A549 (cell line): ENCODE measurements at regions not wholly inside any gene's neighbourhood (a gene's known extent, or its start where the extent isn't known, plus 50 kb on each side); places are given as distances from the start of the nearest gene placed in this dataset.

Source experiments
- ATAC-seq, 2 experiments: fragments of 200-7000 bp in 1 of 2; fragments of >200 bp in 1 of 2; cut with Nextera tagmentation in 1 of 2; cut with Tn5 transposase in 1 of 2; 3 replicates each; pipeline versions ENCODE4 v1.8.0 to v1.9.1; 2018 to 2020; ENCODE audit warnings: mild to moderate bottlenecking in 1 of 2, moderate library complexity in 1 of 2
- CTCF ChIA-PET: fragments of 300-600 bp; sonication (Branson Sonifier 250); formaldehyde crosslinking; extraction: SDS; loops from one replicate; lab custom pipeline; 2021; ENCODE audit warnings: antibody characterized with exemption, inconsistent platforms; lab: Yijun Ruan, JAX
- POLR2A ChIA-PET: fragments of 350-600 bp; formaldehyde crosslinking; extraction: SDS; loops from one replicate; lab custom pipeline; 2021; ENCODE audit warnings: antibody characterized with exemption, inconsistent platforms; lab: Yijun Ruan, JAX
- DNase-seq, 2 experiments: peaks; one replicate each; pipeline versions ENCODE4 v3.0.0 to v3.0.0-alpha.2; 2011 to 2016; ENCODE audit warnings: low read depth in 1 of 2, low spot score in 1 of 2
- FAIRE-seq: peaks from 2 replicates; lab custom pipeline; 2011; peaks lifted over from hg19 to GRCh38; lab: Jason Lieb, UNC
- H3K27ac ChIP-seq, 2 experiments: fragments of >200 bp; sonication (Bioruptor Twin); formaldehyde crosslinking; 3 replicates each; pipeline ENCODE4 v1.5.1; 2016 to 2017
- H3K4me1 ChIP-seq: fragments of >200 bp; sonication (Bioruptor Twin); formaldehyde crosslinking; 3 replicates; pipeline ENCODE4 v1.6.1; 2016
- H3K4me2 ChIP-seq: fragments of >200 bp; sonication (Bioruptor Twin); formaldehyde crosslinking; 3 replicates; pipeline ENCODE4 v1.6.1; 2016
- H3K4me3 ChIP-seq: fragments of >200 bp; sonication (Bioruptor Twin); formaldehyde crosslinking; 3 replicates; pipeline ENCODE4 v1.5.1; 2016
- H3K9me3 ChIP-seq: fragments of >200 bp; sonication (Bioruptor Twin); formaldehyde crosslinking; 3 replicates; pipeline ENCODE4 v1.6.1; 2016
- BHLHE40 ChIP-seq: IDR thresholded peaks from 2 replicates; pipeline ENCODE4 v1.6.1; 2012; ENCODE audit warnings: low read depth, low read length, inconsistent platforms
- CEBPB ChIP-seq, 2 experiments: fragments of >200 bp in 1 of 2; sonication (Bioruptor Twin) in 1 of 2; formaldehyde crosslinking in 1 of 2; IDR thresholded peaks; 2 replicates each; pipeline ENCODE4 v1.6.1; 2012 to 2016
- CHD4 ChIP-seq: fragments of 200-600 bp; sonication (generic); IDR thresholded peaks from 2 replicates; pipeline ENCODE4 v1.6.1; 2016; ENCODE audit warnings: antibody characterized with exemption, mild to moderate bottlenecking, borderline replicate concordance
- EHF ChIP-seq: fragments of 250-450 bp; sonication (Bioruptor Pico); IDR thresholded peaks from 2 replicates; pipeline ENCODE4 v1.5.0; 2020; ENCODE audit warnings: mild to moderate bottlenecking
- EHMT2 ChIP-seq: fragments of 200-600 bp; sonication (generic); IDR thresholded peaks from 2 replicates; pipeline ENCODE4 v1.6.1; 2016; ENCODE audit warnings: antibody characterized with exemption, low read depth, mild to moderate bottlenecking, moderate library complexity
- EP300 ChIP-seq, 2 experiments: fragments of >200 bp; sonication (Bioruptor Twin); formaldehyde crosslinking; IDR thresholded peaks; 2 replicates in 1 of 2; 3 replicates in 1 of 2; pipeline ENCODE4 v1.6.1; 2016 to 2017
- ESRRA ChIP-seq: fragments of 150-350 bp; IDR thresholded peaks from 2 replicates; pipeline ENCODE4 v1.6.1; 2014; ENCODE audit warnings: mild to moderate bottlenecking, low read length, borderline replicate concordance
- FOSL2 ChIP-seq, 2 experiments: fragments of 450-650 bp in 1 of 2; fragments of >200 bp in 1 of 2; sonication (Bioruptor Twin) in 1 of 2; formaldehyde crosslinking; IDR thresholded peaks; 2 replicates each; pipeline versions ENCODE4 v1.5.0 to v1.6.1; 2016 to 2020; ENCODE audit warnings: mild to moderate bottlenecking in 1 of 2, moderate library complexity in 1 of 2
- GATA3 ChIP-seq: IDR thresholded peaks from 2 replicates; pipeline ENCODE4 v1.6.1; 2012; ENCODE audit warnings: borderline replicate concordance
- HEYL ChIP-seq: fragments of 250-450 bp; sonication (Bioruptor Pico); IDR thresholded peaks from 2 replicates; pipeline ENCODE4 v1.8.0; 2021; ENCODE audit warnings: mild to moderate bottlenecking, moderate library complexity
- JUN ChIP-seq, 2 experiments: fragments of >200 bp; sonication (Bioruptor Twin); formaldehyde crosslinking; IDR thresholded peaks; 2 replicates in 1 of 2; 3 replicates in 1 of 2; pipeline ENCODE4 v1.6.1; 2016 to 2017
- KDM1A ChIP-seq: fragments of 200-600 bp; sonication (generic); IDR thresholded peaks from 2 replicates; pipeline ENCODE4 v1.6.1; 2016; ENCODE audit warnings: low read depth, mild to moderate bottlenecking
- KDM5A ChIP-seq: fragments of 200-600 bp; sonication (generic); IDR thresholded peaks from 2 replicates; pipeline ENCODE4 v1.6.1; 2016; ENCODE audit warnings: antibody characterized with exemption, mild to moderate bottlenecking
- NFE2L2 ChIP-seq: fragments of 150-350 bp; conservative IDR thresholded peaks from 2 replicates; pipeline ENCODE4 v1.6.1; 2014; ENCODE audit warnings: low read length
- NPAS2 ChIP-seq: fragments of 250-450 bp; sonication (Bioruptor Pico); IDR thresholded peaks from 2 replicates; pipeline ENCODE4 v1.8.0; 2022; ENCODE audit warnings: mild to moderate bottlenecking, moderate library complexity, borderline replicate concordance
- POLR2AphosphoS2 ChIP-seq: conservative IDR thresholded peaks from 2 replicates; pipeline ENCODE4 v1.6.1; 2012; ENCODE audit warnings: low read length, improper control_type of control experiment, inconsistent platforms
- RAD21 ChIP-seq, 2 experiments: fragments of >200 bp in 1 of 2; sonication (Bioruptor Twin) in 1 of 2; formaldehyde crosslinking in 1 of 2; IDR thresholded peaks in 1 of 2; conservative IDR thresholded peaks in 1 of 2; 2 replicates in 1 of 2; 3 replicates in 1 of 2; pipeline ENCODE4 v1.6.1; 2012 to 2018; ENCODE audit warnings: inconsistent platforms in 1 of 2
- RARB ChIP-seq: fragments of 250-450 bp; sonication (Bioruptor Pico); IDR thresholded peaks from 2 replicates; pipeline ENCODE4 v1.8.0; 2021; ENCODE audit warnings: mild to moderate bottlenecking, moderate library complexity
- RFX5 ChIP-seq: fragments of 450-650 bp; IDR thresholded peaks from 2 replicates; pipeline ENCODE4 v1.7.1; 2014; ENCODE audit warnings: antibody characterized with exemption, mild to moderate bottlenecking, moderate library complexity
- RNF2 ChIP-seq: fragments of 200-600 bp; sonication (generic); IDR thresholded peaks from 2 replicates; pipeline ENCODE4 v1.6.1; 2016; ENCODE audit warnings: low read depth, mild to moderate bottlenecking, antibody characterized with exemption, moderate library complexity, borderline replicate concordance
- TFCP2L1 ChIP-seq: fragments of 250-450 bp; sonication (Bioruptor Pico); IDR thresholded peaks from 2 replicates; pipeline ENCODE4 v1.5.0; 2021; ENCODE audit warnings: mild to moderate bottlenecking
- ZNF302 ChIP-seq: fragments of 250-450 bp; sonication (Bioruptor Pico); IDR thresholded peaks from 2 replicates; pipeline ENCODE4 v1.9.0; 2021; ENCODE audit warnings: inconsistent platforms, mild to moderate bottlenecking, moderate library complexity
- WGBS: methylation state at CpG from one replicate; pipeline ENCODE4 v1.1.6; 2017; ENCODE audit errors: missing lambda C conversion rate; 5-methylcytosine and 5-hydroxymethylcytosine counted together
- TF ChIP-seq, protein P1 (sequence below): fragments of >200 bp; sonication (Bioruptor Twin); formaldehyde crosslinking; IDR thresholded peaks from 3 replicates; pipeline ENCODE4 v1.6.1; 2016
- TF ChIP-seq, protein P2 (sequence below): fragments of 450-650 bp; IDR thresholded peaks from 2 replicates; pipeline ENCODE4 v1.6.1; 2014; ENCODE audit warnings: antibody characterized with exemption
- TF ChIP-seq, protein P3 (sequence below): IDR thresholded peaks from 2 replicates; pipeline ENCODE4 v1.6.1; 2012
- TF ChIP-seq, protein P4 (sequence below): fragments of 250-450 bp; sonication (Bioruptor Pico); IDR thresholded peaks from 2 replicates; pipeline ENCODE4 v1.5.0; 2021; ENCODE audit warnings: mild to moderate bottlenecking, moderate library complexity, borderline replicate concordance
- TF ChIP-seq, protein P5 (sequence below): fragments of 250-450 bp; sonication (Bioruptor Pico); IDR thresholded peaks from 2 replicates; pipeline ENCODE4 v1.5.0; 2020; ENCODE audit warnings: low read depth, mild to moderate bottlenecking, moderate library complexity
- TF ChIP-seq, protein P6 (sequence below): fragments of 200-600 bp; sonication (generic); IDR thresholded peaks from 2 replicates; pipeline ENCODE4 v1.6.1; 2016; ENCODE audit warnings: antibody characterized with exemption, mild to moderate bottlenecking, moderate library complexity

DNA sequence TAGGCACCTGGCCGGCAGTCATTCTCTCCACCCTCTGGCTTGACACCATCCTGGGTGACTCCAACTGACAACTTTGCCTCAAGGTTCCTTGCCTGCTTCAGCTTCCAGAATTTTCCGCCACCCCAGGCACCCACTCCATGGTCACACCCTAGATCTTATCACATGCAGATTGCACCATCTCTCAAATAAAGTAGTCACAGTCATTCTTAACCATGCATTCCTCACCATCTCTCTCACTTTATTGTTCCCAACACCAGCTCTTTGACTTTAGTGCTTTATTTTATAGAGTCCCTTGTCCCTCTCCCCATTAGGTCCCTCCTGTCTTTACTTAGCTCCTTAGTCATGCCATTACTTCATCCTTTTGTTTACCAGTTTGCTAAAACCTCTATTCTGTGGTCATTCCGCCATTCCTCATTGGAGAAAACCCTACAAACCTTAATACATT, 351.7 kb downstream of the SPRY2 start:
- FAIRE-seq: no peak
- peak in 1 of 2 experiments; percentile 21 for DNase-seq
- Histone ChIP-seq H3K27ac (no peak overlapping the region), H3K4me1 (peaks cover 7% of the 10 kb centered on the region; the same call in 1 of the 3 replicates), H3K4me3 (no peak overlapping the region), H3K9me3 (no peaks in the 10 kb centered on the region), H3K4me2 (peak overlapping the region; percentile 12; the same call in 1 of the 3 replicates)
- no peak for ATAC-seq
- POLR2A ChIA-PET: interaction anchor here (0.9 kb wide), 1 partner anchor 352 kb away, joined by 4 read pairs; the partner anchor contains the start of gene SPRY2
- TF ChIP-seq CEBPB (IDR thresholded peaks at IDR 0.05) (0 out of 4 replicates have a peak, but pooled peaks of 1 of the 2 experiments have one; percentile 9), HEYL (CRISPR knock-in tag) (no peak), RNF2 (no peak), TFCP2L1 (no peak), GATA3 (peak; percentile 62), NFE2L2 (no peak), EP300 (IDR thresholded peaks at IDR 0.05) (no peak), NPAS2 (no peak), FOSL2 (IDR thresholded peaks at IDR 0.05) (no peak), FOSL2 (CRISPR knock-in tag; IDR thresholded peaks at IDR 0.05) (no peak), EHMT2 (no peak), KDM5A (no peak), POLR2AphosphoS2 (no peak)
- TF ChIP-seq, protein P1, sequence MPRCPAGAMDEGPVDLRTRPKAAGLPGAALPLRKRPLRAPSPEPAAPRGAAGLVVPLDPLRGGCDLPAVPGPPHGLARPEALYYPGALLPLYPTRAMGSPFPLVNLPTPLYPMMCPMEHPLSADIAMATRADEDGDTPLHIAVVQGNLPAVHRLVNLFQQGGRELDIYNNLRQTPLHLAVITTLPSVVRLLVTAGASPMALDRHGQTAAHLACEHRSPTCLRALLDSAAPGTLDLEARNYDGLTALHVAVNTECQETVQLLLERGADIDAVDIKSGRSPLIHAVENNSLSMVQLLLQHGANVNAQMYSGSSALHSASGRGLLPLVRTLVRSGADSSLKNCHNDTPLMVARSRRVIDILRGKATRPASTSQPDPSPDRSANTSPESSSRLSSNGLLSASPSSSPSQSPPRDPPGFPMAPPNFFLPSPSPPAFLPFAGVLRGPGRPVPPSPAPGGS: no peak
- TF ChIP-seq, protein P2, sequence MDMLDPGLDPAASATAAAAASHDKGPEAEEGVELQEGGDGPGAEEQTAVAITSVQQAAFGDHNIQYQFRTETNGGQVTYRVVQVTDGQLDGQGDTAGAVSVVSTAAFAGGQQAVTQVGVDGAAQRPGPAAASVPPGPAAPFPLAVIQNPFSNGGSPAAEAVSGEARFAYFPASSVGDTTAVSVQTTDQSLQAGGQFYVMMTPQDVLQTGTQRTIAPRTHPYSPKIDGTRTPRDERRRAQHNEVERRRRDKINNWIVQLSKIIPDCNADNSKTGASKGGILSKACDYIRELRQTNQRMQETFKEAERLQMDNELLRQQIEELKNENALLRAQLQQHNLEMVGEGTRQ: no peak
- TF ChIP-seq, protein P3, sequence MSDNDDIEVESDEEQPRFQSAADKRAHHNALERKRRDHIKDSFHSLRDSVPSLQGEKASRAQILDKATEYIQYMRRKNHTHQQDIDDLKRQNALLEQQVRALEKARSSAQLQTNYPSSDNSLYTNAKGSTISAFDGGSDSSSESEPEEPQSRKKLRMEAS: no peak
- WGBS: 82% methylated on average over 3 of the region's 3 CpGs
- CTCF ChIA-PET: no interaction called here

DNA sequence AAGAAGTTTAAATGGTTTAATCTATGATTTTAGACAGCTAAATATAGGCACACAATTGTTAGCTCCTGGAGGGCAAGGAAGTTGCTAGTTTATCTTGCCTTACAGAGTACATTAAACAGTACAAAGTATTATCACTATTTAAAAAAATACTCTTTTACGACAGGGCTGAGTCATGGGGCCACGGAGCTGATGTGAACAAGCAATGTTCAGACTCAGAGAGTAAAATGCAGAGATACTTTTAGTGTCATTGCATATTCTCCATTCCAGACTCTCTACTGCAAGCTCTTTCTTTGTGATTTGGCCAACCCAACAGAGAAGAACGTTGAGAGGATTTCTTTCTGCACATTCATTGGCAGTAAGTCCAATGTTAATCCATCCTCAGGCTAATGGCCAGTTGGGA, 352.4 kb downstream of the SPRY2 start:
- no peak for DNase-seq
- Histone ChIP-seq H3K4me3 (no peak overlapping the region), H3K9me3 (no peaks in the 10 kb centered on the region), H3K27ac (no peak overlapping the region; a peak in 1 of 6 replicates), H3K4me1 (peaks cover 7% of the 10 kb centered on the region; the same call in 1 of the 3 replicates), H3K4me2 (peak overlapping the region; percentile 32; the same call in 1 of the 3 replicates)
- ATAC-seq: no peak
- FAIRE-seq: no peak
- ChIA-PET CTCF (no interaction called here), POLR2A (interaction anchor here (0.9 kb wide), 1 partner anchor 353 kb away, joined by 4 read pairs; the partner anchor contains the start of gene SPRY2)
- 9% methylated on average over 3 of the region's 3 CpGs for WGBS
- TF ChIP-seq HEYL (CRISPR knock-in tag): no peak
- TF ChIP-seq RAD21 (conservative IDR thresholded peaks at IDR 0.05 in 1 of 2, IDR thresholded peaks at IDR 0.05 in 1 of 2): no peak
- TF ChIP-seq, protein P4, sequence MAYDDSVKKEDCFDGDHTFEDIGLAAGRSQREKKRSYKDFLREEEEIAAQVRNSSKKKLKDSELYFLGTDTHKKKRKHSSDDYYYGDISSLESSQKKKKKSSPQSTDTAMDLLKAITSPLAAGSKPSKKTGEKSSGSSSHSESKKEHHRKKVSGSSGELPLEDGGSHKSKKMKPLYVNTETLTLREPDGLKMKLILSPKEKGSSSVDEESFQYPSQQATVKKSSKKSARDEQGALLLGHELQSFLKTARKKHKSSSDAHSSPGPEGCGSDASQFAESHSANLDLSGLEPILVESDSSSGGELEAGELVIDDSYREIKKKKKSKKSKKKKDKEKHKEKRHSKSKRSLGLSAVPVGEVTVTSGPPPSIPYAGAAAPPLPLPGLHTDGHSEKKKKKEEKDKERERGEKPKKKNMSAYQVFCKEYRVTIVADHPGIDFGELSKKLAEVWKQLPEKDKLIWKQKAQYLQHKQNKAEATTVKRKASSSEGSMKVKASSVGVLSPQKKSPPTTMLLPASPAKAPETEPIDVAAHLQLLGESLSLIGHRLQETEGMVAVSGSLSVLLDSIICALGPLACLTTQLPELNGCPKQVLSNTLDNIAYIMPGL (CRISPR knock-in tag): no peak
- no peak for TF ChIP-seq EP300 (IDR thresholded peaks at IDR 0.05)
- TF ChIP-seq FOSL2 (IDR thresholded peaks at IDR 0.05): no peak
- TF ChIP-seq FOSL2 (CRISPR knock-in tag; IDR thresholded peaks at IDR 0.05): no peak
- TF ChIP-seq ZNF302: no peak
- no peak for TF ChIP-seq RNF2
- TF ChIP-seq, protein P3: no peak
- TF ChIP-seq ESRRA: no peak
- TF ChIP-seq RARB (CRISPR knock-in tag): no peak
- TF ChIP-seq JUN (IDR thresholded peaks at IDR 0.05): no peak
- TF ChIP-seq CHD4: no peak
- TF ChIP-seq, protein P5, sequence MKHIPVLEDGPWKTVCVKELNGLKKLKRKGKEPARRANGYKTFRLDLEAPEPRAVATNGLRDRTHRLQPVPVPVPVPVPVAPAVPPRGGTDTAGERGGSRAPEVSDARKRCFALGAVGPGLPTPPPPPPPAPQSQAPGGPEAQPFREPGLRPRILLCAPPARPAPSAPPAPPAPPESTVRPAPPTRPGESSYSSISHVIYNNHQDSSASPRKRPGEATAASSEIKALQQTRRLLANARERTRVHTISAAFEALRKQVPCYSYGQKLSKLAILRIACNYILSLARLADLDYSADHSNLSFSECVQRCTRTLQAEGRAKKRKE (CRISPR knock-in tag): no peak
- no peak for TF ChIP-seq KDM5A
- no peak for TF ChIP-seq RFX5
- TF ChIP-seq, protein P6, sequence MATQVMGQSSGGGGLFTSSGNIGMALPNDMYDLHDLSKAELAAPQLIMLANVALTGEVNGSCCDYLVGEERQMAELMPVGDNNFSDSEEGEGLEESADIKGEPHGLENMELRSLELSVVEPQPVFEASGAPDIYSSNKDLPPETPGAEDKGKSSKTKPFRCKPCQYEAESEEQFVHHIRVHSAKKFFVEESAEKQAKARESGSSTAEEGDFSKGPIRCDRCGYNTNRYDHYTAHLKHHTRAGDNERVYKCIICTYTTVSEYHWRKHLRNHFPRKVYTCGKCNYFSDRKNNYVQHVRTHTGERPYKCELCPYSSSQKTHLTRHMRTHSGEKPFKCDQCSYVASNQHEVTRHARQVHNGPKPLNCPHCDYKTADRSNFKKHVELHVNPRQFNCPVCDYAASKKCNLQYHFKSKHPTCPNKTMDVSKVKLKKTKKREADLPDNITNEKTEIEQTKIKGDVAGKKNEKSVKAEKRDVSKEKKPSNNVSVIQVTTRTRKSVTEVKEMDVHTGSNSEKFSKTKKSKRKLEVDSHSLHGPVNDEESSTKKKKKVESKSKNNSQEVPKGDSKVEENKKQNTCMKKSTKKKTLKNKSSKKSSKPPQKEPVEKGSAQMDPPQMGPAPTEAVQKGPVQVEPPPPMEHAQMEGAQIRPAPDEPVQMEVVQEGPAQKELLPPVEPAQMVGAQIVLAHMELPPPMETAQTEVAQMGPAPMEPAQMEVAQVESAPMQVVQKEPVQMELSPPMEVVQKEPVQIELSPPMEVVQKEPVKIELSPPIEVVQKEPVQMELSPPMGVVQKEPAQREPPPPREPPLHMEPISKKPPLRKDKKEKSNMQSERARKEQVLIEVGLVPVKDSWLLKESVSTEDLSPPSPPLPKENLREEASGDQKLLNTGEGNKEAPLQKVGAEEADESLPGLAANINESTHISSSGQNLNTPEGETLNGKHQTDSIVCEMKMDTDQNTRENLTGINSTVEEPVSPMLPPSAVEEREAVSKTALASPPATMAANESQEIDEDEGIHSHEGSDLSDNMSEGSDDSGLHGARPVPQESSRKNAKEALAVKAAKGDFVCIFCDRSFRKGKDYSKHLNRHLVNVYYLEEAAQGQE: no peak
- TF ChIP-seq EHF (CRISPR knock-in tag): no peak
- no peak for TF ChIP-seq BHLHE40
- TF ChIP-seq KDM1A: no peak
